Activated T-cell treated with anti-CD3 and anti-CD28 coated beads, Interleukin-2, amount 50 U/mL, for 72 hours (primary cell): ENCODE measurements at regions not wholly inside any gene's neighbourhood (a gene's known extent, or its start where the extent isn't known, plus 50 kb on each side); places are given as distances from the start of the nearest gene placed in this dataset.

Experiments used
- ATAC-seq, 2 donors: fragments of 150-1000 bp; cut with Tn5 transposase; replicated peaks in 1 of 2; 2 replicates each; pipeline ENCODE4 v1.10.0; 2021; ENCODE audit warnings: moderate library complexity in 2 of 2, mild to moderate bottlenecking in 1 of 2
- DNase-seq, 2 donors: peaks; one replicate each; pipeline ENCODE4 v3.0.0; 2021 to 2022; ENCODE audit warnings: mixed read lengths in 1 of 2
- H3K27ac Mint-ChIP-seq: one replicate; pipeline ENCODE4 v1.8.0; 2022; ENCODE audit warnings: mild to moderate bottlenecking, moderate library complexity, mixed read lengths
- H3K27me3 Mint-ChIP-seq: one replicate; pipeline ENCODE4 v1.8.0; 2022; ENCODE audit warnings: low read depth, mixed read lengths
- H3K36me3 Mint-ChIP-seq, 2 donors: one replicate each; pipeline ENCODE4 v1.8.0; 2022; ENCODE audit warnings: mixed read lengths in 2 of 2, mild to moderate bottlenecking in 1 of 2; ENCODE audit not compliant: insufficient read depth in 2 of 2
- H3K4me1 Mint-ChIP-seq: one replicate; pipeline ENCODE4 v1.8.0; 2022; ENCODE audit warnings: low read depth, mixed read lengths
- H3K4me3 Mint-ChIP-seq, 2 donors: one replicate each; pipeline ENCODE4 v1.8.0; 2022; ENCODE audit warnings: mild to moderate bottlenecking in 2 of 2, mixed read lengths in 2 of 2, moderate library complexity in 2 of 2
- H3K9me3 Mint-ChIP-seq, 2 donors: one replicate each; pipeline ENCODE4 v1.8.0; 2022; ENCODE audit warnings: mixed read lengths in 2 of 2

- Mint-ChIP-seq H3K27me3 (peaks cover 13% of the 10 kb centered on the region), H3K4me1 (no peaks in the 10 kb centered on the region), H3K27ac (no peak overlapping the region), H3K9me3 (no peaks in the 10 kb centered on the region), H3K36me3 (no peaks in the 10 kb centered on the region), H3K4me3 (no peak overlapping the region)
- ATAC-seq (no peak), DNase-seq (no peak)
Observed at GRCh38 chr9:108803428-108804065, 52.2 kb downstream of the ACTL7B start.

DNA sequence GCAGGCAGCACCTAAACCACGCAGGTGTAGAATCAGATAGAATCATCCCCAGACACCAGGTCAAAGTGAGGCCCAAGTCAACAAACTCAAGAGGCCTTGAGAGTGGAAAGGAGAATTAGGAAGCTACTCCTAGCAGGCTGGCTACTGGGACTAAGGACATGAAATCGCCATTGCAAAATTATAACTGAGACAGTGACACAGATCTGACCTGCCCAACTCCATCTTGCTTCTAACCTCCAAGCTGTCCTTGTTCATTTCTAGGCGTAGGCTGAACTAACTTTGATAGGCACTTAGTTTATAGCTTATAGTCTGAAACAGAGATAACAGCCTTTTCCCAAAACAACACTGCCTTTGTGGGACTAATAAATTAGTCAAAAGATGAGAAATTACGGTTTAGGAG lies 52.8 kb downstream of the ACTL7B start:
- peaks cover 13% of the 10 kb centered on the region for H3K27me3 Mint-ChIP-seq
- H3K27ac Mint-ChIP-seq: no peak overlapping the region
- H3K9me3 Mint-ChIP-seq: no peaks in the 10 kb centered on the region
- H3K4me1 Mint-ChIP-seq: no peaks in the 10 kb centered on the region
- ATAC-seq (no peak), DNase-seq (no peak)
- no peaks in the 10 kb centered on the region for H3K36me3 Mint-ChIP-seq
- H3K4me3 Mint-ChIP-seq: no peak overlapping the region

GRCh38 chr9:108801949-108802348 lies 53.8 kb downstream of the ACTL7B start:
- H3K27ac Mint-ChIP-seq: no peak overlapping the region
- peaks cover 5% of the 10 kb centered on the region for H3K27me3 Mint-ChIP-seq
- DNase-seq (no peak), ATAC-seq (no peak)
- H3K4me3 Mint-ChIP-seq: no peak overlapping the region
- H3K4me1 Mint-ChIP-seq: no peaks in the 10 kb centered on the region
- no peaks in the 10 kb centered on the region for H3K9me3 Mint-ChIP-seq
- H3K36me3 Mint-ChIP-seq: no peaks in the 10 kb centered on the region

DNA sequence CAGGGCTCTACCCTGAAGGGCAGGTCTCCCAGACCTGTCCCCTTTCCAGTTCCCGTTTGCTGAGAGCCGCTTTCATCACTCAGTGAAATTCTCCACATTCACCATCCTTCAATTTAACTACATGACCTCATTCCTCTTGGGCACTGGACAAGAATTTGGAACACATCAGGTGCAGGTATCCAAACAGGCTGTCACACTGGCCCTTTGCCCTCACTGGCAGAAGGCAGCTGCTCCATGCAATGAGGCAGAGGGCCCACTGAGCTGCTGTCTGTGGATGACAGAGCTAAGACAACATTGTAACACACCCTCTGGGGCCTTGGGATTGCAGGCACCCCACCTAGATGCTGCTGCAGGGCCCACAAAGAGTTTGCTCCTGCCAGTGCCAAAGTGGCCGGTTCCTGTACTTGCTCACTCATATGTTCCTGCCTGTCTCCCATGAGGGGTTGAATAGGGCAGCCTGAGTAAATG lies 55.1 kb downstream of the ACTL7B start:
- Mint-ChIP-seq H3K4me1 (no peaks in the 10 kb centered on the region), H3K9me3 (no peaks in the 10 kb centered on the region), H3K27me3 (no peaks in the 10 kb centered on the region), H3K27ac (no peak overlapping the region), H3K4me3 (no peak overlapping the region), H3K36me3 (no peaks in the 10 kb centered on the region)
- ATAC-seq (no peak), DNase-seq (no peak)

DNA sequence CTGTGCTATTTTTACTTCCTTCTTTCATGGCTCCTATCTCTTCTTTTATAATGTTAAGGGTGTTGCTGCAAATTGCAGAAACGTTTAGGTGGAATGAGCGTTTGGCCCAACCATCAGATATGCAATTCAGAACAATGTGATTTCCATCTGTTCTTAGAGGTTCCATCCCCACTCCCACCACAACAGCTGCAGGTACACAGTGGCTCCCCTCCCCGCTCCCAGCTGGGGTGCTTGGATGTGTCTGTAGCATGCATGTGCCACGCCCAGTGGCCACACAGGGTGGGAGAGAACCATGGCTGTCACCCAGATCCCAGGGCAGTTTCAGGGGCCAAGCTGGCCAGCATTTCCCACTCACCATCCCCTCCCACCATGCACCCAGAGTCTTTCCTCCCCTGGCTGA lies 62.2 kb downstream of the ACTL7B start:
- DNase-seq: no peak
- no peaks in the 10 kb centered on the region for H3K27me3 Mint-ChIP-seq
- no peaks in the 10 kb centered on the region for H3K36me3 Mint-ChIP-seq
- no peak overlapping the region for H3K4me3 Mint-ChIP-seq
- no peak for ATAC-seq
- H3K4me1 Mint-ChIP-seq: no peaks in the 10 kb centered on the region
- no peaks in the 10 kb centered on the region for H3K9me3 Mint-ChIP-seq
- H3K27ac Mint-ChIP-seq: no peak overlapping the region

- no peak overlapping the region for H3K4me3 Mint-ChIP-seq
- no peaks in the 10 kb centered on the region for H3K36me3 Mint-ChIP-seq
- DNase-seq: no peak
- no peak for ATAC-seq
- H3K27ac Mint-ChIP-seq: no peak overlapping the region
- peaks cover 4% of the 10 kb centered on the region for H3K4me1 Mint-ChIP-seq
- no peaks in the 10 kb centered on the region for H3K9me3 Mint-ChIP-seq
- H3K27me3 Mint-ChIP-seq: no peaks in the 10 kb centered on the region
Observed at GRCh38 chr9:108789742-108790141, 66.0 kb downstream of the ACTL7B start.

DNA sequence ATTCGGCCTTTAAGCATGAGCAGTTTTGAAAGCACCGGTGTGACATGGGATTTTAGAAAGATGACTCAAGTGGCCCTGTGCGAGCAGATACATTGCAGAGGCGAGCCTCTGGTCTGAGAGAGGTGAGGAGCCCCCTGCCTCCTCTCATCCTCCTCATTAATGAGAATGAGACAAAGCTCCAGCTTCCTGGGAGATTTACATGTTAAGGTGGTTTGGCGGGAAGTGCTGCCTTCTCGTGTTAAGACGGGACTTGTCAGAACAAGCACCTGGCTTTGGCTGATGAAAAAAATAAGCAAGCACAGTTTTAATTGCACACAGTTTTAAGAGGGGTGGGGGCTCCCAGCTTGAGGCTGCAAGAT lies 68.1 kb downstream of the ACTL7B start:
- DNase-seq (no peak), ATAC-seq (no peak)
- H3K27ac Mint-ChIP-seq: no peak overlapping the region
- H3K9me3 Mint-ChIP-seq: no peaks in the 10 kb centered on the region
- H3K4me1 Mint-ChIP-seq: peaks cover 9% of the 10 kb centered on the region
- peaks cover 5% of the 10 kb centered on the region for H3K27me3 Mint-ChIP-seq
- no peaks in the 10 kb centered on the region for H3K36me3 Mint-ChIP-seq
- no peak overlapping the region for H3K4me3 Mint-ChIP-seq

DNA sequence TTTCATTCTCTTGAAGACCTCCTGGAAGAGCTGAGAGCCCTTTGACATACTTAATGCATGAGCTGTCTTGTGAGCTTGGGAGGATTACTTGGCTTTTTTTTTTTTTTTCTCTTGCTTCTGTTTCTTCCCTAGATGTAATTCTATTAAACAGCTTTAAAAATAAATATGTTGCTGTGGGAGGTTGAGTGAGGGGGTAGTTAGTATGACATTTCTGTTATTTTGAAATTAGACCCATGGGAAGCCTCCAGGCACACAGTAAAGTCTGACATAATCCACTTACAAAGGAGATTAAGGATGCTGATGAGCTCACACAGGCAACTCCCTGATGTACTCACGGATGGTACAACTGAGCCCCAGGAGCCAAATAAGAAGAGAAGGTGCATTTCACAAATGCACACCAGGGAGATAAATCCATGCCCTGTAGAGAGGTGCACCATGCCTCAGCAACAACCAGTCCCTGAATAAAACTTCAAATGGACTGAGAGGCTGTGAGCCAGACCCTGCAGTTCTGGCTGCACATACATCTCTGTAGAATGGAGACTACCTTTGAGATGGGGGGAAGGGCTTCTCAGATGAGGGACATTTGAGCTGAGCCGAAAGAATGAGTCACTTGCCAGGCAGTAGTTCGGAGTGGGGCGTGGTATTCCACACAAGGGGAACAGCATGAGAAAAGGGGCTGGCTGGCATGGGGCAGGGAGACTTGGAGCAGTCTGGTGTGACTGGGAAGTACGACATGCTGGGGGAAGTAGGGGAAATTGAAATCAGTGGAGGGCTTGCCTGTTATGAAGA lies 68.7 kb downstream of the ACTL7B start:
- DNase-seq: no peak
- Mint-ChIP-seq H3K27ac (no peak overlapping the region), H3K27me3 (peaks cover 5% of the 10 kb centered on the region), H3K9me3 (no peaks in the 10 kb centered on the region), H3K36me3 (no peaks in the 10 kb centered on the region), H3K4me3 (no peak overlapping the region), H3K4me1 (peaks cover 9% of the 10 kb centered on the region)
- ATAC-seq: no peak

GRCh38 chr9:108786322-108786721 lies 69.5 kb downstream of the ACTL7B start:
- H3K4me1 Mint-ChIP-seq: peaks cover 9% of the 10 kb centered on the region
- ATAC-seq (no peak), DNase-seq (no peak)
- no peaks in the 10 kb centered on the region for H3K9me3 Mint-ChIP-seq
- no peak overlapping the region for H3K27ac Mint-ChIP-seq
- no peaks in the 10 kb centered on the region for H3K36me3 Mint-ChIP-seq
- peaks cover 8% of the 10 kb centered on the region for H3K27me3 Mint-ChIP-seq
- H3K4me3 Mint-ChIP-seq: no peak overlapping the region

- H3K27ac Mint-ChIP-seq: no peak overlapping the region
- H3K27me3 Mint-ChIP-seq: peaks cover 15% of the 10 kb centered on the region
- no peak overlapping the region for H3K4me3 Mint-ChIP-seq
- no peaks in the 10 kb centered on the region for H3K36me3 Mint-ChIP-seq
- ATAC-seq (no peak), DNase-seq (no peak)
- H3K9me3 Mint-ChIP-seq: no peaks in the 10 kb centered on the region
- peaks cover 9% of the 10 kb centered on the region for H3K4me1 Mint-ChIP-seq
Observed at GRCh38 chr9:108784998-108785397, 70.8 kb downstream of the ACTL7B start.

GRCh38 chr9:108783731-108784495 lies 71.9 kb downstream of the ACTL7B start:
- H3K27me3 Mint-ChIP-seq: peaks cover 19% of the 10 kb centered on the region
- H3K4me3 Mint-ChIP-seq: no peak overlapping the region
- no peak for ATAC-seq
- no peaks in the 10 kb centered on the region for H3K9me3 Mint-ChIP-seq
- peaks cover 9% of the 10 kb centered on the region for H3K4me1 Mint-ChIP-seq
- no peak overlapping the region for H3K27ac Mint-ChIP-seq
- H3K36me3 Mint-ChIP-seq: no peaks in the 10 kb centered on the region
- no peak for DNase-seq

GRCh38 chr9:108783326-108783725 lies 72.5 kb downstream of the ACTL7B start:
- H3K27me3 Mint-ChIP-seq: peaks cover 19% of the 10 kb centered on the region

GRCh38 chr9:108780942-108781734 lies 74.6 kb downstream of the ACTL7B start:
- DNase-seq: no peak
- no peak overlapping the region for H3K27ac Mint-ChIP-seq
- peaks cover 19% of the 10 kb centered on the region for H3K27me3 Mint-ChIP-seq
- ATAC-seq: no peak
- H3K4me1 Mint-ChIP-seq: peaks cover 5% of the 10 kb centered on the region
- no peak overlapping the region for H3K4me3 Mint-ChIP-seq
- no peaks in the 10 kb centered on the region for H3K9me3 Mint-ChIP-seq
- H3K36me3 Mint-ChIP-seq: no peaks in the 10 kb centered on the region

More at GRCh38 chr9:108783326-108783725, 72.5 kb downstream of the ACTL7B start:
- no peak overlapping the region for H3K27ac Mint-ChIP-seq
- no peaks in the 10 kb centered on the region for H3K36me3 Mint-ChIP-seq
- ATAC-seq (no peak), DNase-seq (no peak)
- no peak overlapping the region for H3K4me3 Mint-ChIP-seq
- H3K9me3 Mint-ChIP-seq: no peaks in the 10 kb centered on the region
- H3K4me1 Mint-ChIP-seq: peaks cover 9% of the 10 kb centered on the region
